ENCODE measurements at regions not wholly inside any gene's neighbourhood (a gene's known extent, or its start where the extent isn't known, plus 50 kb on each side); places are given as distances from the start of the nearest gene placed in this dataset.

DNA sequence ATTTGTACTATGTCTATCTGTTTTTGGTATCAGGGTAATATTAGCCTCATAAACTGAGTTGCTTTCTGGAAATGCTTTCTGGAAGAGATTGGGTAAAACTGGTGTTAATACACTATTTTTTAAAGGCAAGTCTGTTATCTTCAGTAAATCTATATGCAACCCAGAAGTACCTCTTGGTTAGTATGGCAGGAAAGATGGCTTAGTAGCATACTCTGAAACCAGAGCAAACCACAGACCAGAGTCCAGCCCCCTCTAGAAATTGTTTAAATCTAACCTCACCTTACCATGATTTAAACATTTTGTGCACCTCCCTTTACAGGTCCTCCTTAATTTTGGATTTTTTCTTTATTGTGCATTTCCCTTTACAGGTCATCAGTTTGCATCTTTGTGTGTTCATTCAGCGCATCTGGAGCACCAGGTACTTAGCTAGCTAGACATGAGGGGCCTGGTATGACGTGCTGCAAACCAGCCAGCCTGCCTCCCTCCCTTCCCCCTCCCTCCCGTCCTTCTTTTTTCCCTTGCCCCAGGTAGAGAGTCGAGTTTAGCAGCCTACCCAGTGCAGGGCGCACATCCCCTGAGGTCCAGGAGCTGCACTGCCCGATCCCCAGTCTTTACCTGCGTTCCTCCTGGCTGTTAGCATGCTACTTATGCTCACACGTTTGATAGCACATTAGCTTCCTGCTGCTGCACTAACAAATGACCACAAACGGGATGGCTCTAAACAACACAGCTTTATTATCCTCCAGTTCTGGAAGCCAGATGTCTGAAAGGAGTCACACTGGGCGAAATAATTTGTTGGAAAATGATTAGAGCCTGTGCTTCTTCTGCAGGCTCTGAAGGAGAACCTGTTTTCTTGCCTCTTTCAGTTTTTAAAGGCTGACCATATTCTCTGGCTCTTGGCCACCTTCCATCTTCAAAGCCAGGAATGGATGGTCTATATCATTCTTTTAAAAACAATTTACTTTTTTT is 299.9 kb upstream of the HABP2 start:
- DNase-seq (ENCODE audit: low spot score): no peak
- intact Hi-C loops (cut with DNase I): no loop called here

DNA sequence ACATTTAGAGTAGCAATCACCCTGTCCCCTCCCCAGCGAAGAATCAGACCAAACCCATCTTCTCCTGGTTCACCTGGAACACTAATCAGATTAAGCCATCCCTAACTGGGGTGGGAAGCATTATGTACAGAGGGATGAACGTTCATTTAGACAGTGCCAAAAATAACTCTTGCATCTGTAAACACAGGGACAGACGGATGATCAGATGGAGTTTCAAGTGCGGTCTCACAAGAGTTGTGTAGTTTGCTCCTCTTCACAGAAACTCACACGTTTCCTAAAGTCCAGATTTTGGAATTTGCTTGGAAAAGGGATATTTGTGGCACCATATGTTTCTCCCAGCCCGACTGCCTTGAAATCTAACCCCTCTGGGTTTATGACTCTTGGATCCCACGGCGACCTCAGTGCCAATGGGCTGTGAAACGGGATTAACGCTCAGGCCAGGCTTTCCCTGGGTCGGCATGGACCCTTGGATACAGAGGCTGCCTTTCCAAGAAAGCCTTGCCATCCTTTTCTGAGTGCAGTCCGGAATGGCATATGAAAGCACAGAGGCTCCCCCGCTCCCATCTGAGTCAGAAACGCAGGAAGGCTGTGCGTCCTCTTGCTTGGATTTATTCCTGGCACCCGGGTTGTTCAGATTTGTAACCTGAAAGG is 293.2 kb upstream of the HABP2 start:
- no peak for DNase-seq (ENCODE audit: low spot score)
- intact Hi-C loops (cut with DNase I): no loop called here

DNA sequence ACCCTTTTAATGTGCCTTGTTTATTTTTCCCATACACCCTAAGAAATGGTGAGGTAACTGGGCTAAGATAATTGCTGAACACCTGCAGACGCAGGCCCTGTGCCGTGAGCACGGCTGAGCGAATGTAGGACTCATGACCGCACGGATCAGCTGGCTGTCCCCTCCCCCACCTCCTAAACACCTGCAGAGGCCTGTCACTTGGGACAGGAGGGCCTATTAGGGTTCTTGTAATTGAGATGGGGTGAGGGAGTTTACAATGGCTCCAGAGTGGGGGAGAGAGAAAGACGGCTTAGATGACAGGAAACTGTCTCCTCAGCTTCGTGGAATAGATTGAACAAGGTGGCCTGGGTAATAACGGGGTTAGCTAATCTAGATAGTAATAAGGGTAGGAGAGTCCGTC is 291.7 kb upstream of the HABP2 start:
- DNase-seq (ENCODE audit: low spot score): no peak
- intact Hi-C loops (cut with DNase I): no loop called here

DNA sequence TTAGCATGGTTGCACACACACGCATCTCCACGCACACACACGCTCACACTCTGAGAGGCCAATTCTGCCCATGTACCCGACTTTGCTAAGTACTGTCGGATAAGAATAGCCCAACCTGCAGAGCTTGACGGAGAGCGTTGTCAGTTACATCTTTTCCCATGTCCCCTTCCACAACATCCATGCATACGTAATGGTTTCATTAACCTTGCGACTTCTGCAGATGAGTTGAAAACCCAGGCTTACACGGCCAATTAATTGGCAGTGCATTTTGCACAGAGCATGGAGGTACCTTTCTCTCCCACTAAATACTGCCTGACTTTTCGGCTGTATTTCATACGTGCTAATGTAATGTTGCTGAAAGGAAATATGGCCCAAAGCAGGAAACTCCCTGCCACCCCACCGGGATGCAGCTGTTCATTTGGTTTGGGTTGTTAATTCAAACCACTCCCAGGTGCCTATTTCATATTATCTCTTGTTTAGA is 291.2 kb upstream of the HABP2 start:
- intact Hi-C loops (cut with DNase I): no loop called here
- DNase-seq (ENCODE audit: low spot score): no peak

DNA sequence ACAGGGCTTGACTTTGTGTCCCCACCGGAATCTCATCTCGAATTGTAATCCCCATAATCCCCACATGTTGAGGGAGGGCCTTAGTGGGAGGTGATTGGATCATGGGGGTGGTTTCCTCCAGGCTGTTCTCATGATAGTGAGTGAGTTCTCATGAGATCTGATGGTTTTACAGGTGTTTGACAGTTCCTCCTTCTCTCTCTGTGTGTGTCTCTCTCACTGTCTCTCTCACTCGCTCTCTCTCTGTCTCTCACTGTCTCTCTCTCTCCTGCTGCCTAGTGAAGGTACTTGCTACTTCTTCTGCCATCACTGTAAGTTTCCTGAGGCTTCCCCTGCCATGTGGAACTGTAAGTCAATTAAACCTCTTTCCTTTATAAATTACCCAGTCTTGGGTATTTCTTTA is 289.8 kb upstream of the HABP2 start:
- intact Hi-C loops (cut with DNase I): no loop called here
- no peak for DNase-seq (ENCODE audit: low spot score)

DNA sequence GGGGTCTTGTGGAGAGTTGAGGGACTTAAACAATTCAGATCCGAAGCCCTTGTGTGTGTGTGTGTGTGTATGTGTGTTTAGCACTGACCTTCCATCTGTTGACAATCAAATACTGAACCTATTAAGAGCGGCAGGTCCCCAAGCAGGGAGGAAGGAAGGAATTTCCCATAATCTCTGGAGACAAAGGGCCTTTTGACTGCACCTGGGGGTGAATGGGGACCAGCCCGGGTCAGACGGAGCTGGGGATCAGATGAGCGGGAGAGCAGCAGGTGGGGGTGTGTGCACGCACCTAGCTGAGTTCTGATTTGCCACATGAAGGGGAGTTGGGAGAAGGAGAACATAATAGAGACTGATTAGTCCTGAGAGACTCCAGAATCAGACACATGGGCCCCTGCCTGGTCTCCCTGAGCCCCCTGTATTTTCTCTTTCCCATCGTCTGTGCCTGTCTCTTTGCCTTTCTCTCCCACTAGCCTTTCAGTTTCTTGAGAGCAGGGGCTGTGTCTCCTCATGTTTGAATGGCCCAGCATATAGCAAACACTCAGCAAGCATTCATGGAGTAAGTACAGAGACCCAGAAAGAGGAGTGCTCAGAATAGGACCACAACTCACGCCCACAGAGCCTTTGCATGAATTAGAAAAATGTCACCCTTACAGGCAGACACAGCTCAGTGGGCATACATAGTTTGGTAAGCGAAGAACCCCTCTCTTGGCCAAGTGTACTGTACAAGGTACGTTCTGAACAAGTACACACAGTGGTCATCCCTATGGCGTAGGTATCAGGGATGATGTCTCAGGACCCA is 288.3 kb upstream of the HABP2 start:
- DNase-seq (ENCODE audit: low spot score): no peak
- intact Hi-C loops (cut with DNase I): no loop called here

DNA sequence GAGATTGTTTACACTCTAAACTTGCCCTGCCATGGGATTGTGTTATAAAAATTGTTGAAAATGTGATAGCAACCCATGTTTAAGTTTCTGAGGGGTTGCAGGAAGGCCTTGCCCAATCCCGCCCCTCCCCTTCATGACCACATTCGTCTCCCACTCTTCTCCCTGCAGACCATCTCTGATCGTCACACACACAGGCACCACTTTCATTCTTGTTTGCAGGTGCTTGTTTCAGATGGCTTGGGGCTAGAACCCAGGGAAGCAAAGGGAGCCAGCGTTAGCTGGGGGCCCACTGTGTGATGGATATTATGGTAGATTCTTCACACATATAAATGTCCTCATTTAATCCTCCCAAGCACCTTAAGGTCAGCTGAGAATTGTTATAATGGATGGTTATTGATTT is 286.7 kb upstream of the HABP2 start:
- intact Hi-C loops (cut with DNase I): no loop called here
- DNase-seq (ENCODE audit: low spot score): no peak

DNA sequence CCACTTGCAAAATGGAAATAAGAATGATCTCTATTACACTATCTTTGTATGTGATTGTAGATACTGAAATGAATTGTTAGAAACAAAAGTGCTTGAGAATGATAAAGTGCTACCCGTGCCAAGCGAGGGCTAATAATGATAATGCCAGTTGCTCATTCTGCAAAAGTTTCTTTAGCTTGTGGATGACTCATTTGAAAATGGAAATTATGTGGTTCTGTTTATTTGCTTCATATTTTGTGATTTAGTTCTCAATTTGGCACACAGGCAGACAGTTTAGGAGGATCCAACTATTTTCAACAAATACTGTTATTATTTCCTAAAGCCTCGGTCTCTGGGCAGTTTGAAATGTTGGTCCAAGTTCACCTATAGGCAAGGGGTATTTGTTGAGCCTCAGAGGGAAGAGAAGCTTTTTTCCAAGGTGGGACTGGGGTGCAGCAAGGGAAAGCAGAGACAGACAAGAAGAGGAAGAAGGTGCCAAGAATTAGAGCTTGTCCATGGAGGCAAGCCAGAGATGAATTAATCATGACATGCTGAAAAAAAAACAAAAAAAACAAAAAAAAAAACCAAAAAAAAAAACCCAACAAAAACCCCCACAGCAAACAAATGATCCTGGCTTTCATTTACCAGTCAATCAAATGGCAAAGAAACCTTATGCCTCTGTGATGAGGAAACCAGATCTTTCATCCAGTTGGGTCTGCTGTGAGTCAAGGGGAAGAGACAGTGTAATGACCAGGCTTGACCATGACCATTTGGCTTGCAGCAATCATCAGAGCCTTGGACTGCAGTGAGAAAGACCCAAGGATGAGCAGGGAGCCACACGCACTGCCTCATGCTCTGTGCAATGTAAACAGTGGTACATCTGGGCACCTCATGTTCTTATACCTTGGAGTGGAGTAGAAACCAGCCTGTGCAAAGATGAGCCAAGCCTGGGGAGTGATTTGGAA is 285.0 kb upstream of the HABP2 start:
- DNase-seq (ENCODE audit: low spot score): no peak
- intact Hi-C loops (cut with DNase I): no loop called here

DNA sequence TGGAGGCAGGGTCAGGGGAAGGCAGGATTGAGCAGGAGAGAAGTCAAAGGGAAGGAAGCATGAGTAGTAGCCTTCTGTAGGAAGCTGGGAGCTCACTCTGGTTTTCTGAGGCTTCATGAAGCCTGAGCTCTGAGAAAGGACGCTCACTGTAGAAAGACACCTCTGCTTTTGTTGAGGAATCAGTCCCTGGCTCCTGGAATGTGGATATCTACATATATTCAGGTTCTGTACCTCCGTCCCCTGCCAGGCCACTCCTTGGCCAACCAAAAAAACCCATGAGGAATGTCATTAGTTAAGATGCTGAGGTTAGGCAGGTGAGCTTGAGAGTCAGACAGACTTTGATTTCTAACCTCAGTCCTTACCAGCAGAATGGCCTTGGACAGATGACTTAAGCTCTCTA is 283.5 kb upstream of the HABP2 start:
- no peak for DNase-seq (ENCODE audit: low spot score)
- intact Hi-C loops (cut with DNase I): no loop called here

DNA sequence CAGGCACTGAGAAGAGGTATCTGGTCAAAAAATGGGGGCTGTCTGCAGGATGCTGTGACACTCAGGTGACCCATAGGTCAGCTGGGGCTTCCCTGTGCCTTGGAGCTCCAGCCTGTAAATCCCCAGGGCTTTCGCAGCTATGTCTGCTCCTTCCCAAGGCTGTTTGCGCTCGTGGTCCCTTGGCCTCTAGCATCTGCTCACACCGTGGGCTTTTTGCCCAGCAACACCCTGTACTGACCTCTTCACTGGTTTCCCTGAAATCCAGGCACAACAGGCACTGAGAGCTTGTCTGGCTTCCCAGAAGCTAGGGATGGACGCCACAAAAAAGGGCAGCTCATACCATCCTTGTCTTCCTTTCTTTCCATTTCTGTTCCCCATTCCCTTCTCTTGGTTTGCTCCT is 280.3 kb upstream of the HABP2 start:
- intact Hi-C loops (cut with DNase I): no loop called here
- no peak for DNase-seq (ENCODE audit: low spot score)

DNA sequence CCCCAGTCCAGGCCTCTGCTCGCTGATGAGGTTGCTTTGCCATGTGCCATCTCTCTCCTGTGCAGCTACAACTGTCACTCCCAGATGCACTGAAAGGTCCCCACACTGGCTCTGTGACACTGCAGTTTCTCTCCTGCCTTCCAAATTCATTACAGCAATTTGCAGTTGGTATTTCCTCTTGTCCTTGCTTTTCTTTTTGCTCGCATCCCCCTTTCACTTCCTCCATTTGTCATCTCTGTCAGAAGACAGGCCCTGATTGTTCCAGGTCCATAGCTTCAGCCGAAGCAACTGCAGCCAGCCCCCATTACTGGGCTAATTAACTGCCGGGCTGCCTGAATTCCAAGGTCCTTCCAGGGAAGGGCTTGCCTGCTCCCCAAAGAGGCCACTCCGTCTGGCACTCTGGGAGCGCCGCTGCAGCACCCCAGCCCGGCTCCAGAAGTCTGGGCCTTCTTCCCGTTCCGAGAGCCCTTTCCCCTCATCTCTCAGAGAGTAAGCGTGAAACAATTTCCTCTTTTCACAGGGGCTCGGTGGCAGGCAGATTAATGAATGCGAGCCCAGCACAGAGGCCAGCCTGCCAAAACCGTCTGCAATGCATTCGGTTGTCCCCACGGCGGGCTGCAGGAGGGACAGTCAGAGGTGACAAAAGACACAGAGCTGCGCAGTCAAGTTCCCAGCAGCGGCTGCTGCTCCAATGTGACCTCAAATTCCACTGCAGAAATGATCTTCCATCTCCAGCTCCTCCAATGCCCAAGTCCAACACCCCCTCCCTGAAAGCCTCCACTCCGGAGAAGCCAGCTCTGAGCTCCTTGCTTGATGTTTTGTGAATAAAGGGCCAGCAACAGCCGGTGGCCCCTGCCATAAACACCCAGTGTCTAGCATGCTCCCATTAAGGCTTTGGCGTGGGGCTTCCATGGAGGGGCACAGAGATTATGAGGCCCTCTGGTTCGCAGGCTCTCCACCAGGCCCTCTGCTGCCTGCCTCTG is 279.4 kb upstream of the HABP2 start:
- DNase-seq (ENCODE audit: low spot score): no peak
- intact Hi-C loops (cut with DNase I): no loop called here

DNA sequence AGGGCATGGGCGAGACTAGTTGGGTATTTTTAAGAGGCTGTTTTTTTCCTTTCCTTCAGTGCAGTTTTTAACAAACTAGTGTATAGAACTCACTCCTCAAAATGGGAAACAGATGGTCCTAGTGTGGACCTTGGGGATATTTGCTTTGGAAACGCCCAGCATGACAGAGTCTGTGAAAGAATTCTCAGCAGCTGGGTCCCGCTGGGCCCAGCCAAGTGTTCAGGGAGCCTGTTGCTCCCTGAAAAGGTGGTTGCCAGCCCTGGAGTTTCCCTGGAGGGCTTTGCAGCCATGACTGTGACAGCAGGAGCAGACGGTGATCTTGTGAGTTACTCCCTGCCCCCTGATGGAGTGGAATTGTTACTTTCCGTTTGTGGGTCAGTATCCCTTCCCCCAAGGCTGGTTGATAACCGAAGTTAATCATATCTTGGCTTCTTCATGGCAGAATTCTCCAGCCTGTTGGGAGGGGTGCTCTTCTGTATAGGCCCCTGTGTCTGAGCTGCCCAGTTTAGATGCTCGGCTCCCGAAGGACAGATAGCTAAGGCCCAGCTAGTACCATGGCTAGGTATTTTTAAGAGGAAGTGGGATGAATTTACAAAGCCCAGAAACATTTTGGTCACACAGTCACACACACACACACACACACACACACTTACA is 278.6 kb upstream of the HABP2 start:
- intact Hi-C loops (cut with DNase I): no loop called here
- no peak for DNase-seq (ENCODE audit: low spot score)

DNA sequence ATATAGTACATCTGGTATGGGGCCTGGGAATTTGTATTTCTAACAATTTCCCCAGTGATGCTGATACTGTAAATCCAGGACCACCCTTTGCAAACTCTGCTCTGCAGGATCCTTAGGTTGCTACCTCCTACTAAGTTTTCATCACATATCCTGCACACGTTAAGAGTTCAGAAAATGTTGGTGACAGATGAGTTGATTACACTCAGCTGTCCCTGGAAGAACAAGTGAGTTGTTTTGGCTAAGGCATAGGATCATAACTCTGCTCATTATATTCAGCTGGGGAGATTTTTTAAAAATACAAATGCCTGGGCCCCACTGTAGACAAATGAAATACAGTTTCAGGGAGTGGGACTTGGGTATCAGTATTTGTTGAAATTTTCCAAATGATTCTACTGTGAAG is 274.6 kb upstream of the HABP2 start:
- no peak for DNase-seq (ENCODE audit: low spot score)
- intact Hi-C loops (cut with DNase I): no loop called here

DNA sequence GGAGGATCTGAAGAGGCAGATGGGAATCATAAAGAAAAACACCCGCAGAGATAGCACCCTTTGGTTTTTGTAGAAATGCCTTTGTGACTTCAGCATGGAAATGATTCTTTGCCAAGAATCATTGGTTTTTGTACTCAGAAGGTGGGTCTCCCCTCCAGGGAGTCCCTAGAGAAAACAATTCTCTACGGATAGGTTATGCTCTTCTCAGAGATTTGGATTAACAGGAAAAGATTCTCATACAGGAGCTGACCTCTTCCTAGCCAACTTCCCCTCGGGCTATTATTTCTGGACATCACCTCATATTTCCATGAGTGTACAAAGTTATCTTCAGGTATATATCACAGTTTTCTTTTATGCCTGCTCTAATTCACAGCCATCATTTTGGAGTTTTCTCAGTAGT is 274.2 kb upstream of the HABP2 start:
- intact Hi-C loops (cut with DNase I): no loop called here
- DNase-seq (ENCODE audit: low spot score): no peak

DNA sequence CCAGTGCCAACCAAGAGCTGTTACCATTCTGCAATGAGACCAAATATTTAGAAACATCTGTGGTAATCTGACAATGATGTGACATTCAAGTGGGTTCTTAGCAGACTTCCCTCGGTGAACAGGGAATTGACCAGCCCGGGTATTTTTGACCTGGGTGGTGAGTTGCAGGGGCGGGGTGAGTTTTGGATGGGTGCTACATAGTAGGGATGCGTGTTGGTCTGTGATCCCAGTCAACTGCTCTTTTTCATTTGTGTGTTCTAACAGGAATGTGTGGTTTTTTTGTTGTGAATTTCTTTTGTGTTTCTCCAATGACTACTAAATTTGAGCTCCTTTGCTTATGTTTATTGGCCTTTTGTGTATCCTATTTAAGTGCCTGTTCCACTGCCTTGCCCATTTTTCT is 273.6 kb upstream of the HABP2 start:
- intact Hi-C loops (cut with DNase I): no loop called here
- DNase-seq (ENCODE audit: low spot score): no peak

DNA sequence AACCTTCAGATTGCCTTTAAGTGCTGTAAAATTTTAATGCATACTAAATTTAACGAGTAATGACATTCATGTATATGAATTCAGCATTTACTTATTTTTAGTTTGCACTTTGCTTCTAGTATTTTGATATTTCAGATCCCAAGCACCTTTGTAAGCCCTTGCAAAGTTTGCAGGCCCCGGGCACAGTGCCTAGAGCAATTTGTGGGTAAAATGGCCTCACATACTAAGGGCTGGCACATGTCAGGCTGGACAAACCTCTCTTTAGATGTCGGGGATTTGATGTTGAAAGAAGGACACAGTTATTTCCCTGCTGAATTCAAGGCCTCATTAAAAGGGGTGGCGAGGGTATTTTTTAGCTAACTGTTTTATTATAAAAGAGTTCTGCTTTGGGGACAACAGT is 270.3 kb upstream of the HABP2 start:
- intact Hi-C loops (cut with DNase I): loop anchor here in 1 of 2 donors (10.0 kb wide), 2 partner anchors 172 to 1338 kb away; no protein-coding TSS in a partner anchor
- DNase-seq (ENCODE audit: low spot score): no peak

DNA sequence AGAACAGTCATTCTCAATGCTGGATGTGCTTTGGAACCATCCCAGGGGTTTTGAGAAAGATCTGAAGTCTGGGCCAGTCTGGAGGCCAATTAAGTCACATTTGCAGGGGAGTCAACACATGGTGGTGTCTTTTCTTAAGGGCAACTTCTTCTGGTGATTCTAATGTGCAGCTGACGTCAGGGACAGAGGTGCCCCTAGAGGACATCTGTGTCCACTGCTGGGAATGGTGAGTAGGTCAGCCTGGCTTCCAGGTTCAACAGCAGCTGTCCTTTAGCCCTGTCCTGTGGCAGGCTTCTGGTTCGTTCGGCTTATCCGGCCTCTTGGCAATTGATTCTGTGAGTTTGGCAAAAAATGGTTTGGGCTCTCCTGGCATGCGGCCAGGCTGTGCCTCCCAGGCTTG is 269.7 kb upstream of the HABP2 start:
- no peak for DNase-seq (ENCODE audit: low spot score)
- intact Hi-C loops (cut with DNase I): loop anchor here in 1 of 2 donors (10.0 kb wide), 2 partner anchors 172 to 1338 kb away; no protein-coding TSS in a partner anchor

Measured in posterior vena cava (tissue), 2 donors.